Activated naive CD8-positive, alpha-beta T cell treated with anti-CD3 and anti-CD28 coated beads, Interleukin-2, amount 50 U/mL, for 16 hours (primary cell): ENCODE measurements at regions not wholly inside any gene's neighbourhood (a gene's known extent, or its start where the extent isn't known, plus 50 kb on each side); places are given as distances from the start of the nearest gene placed in this dataset.

ENCODE experiments used
- DNase-seq: peaks from one replicate; pipeline ENCODE4 v3.0.0-alpha.2; 2020; ENCODE audit warnings: low read depth, low spot score

DNA sequence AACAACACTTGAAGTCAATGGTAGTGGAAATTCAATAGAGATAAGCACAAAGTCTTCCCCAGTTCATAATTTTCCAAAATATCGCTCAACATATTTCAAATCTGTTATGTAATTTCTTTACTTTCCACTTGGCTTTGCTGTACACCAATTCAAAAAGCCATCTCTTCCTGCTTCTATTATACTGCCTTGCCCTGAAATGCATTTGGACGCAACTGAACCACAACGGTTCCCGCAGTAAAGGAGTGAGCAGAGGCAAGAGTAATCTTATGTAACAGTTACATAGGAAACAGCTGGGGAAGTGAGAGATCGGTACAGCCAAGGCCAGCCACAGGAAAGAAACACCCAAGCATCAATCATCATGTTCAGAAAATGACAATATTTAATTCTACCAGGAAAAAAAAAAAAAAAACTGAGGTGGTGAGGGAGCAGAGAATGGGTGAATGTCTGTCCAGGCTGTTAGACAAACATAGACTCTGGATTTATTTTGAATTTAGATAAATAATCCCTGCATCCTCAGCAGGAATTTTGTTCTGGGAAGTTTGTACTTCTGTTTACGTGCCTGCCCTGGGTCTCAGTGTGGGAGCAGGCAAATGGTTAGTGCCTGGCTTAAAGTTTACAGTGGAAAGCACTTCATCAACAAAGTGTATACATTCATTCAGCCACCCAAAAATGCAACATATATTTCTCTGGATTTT is 392.2 kb downstream of the ETS1 start:
- no peak for DNase-seq

DNA sequence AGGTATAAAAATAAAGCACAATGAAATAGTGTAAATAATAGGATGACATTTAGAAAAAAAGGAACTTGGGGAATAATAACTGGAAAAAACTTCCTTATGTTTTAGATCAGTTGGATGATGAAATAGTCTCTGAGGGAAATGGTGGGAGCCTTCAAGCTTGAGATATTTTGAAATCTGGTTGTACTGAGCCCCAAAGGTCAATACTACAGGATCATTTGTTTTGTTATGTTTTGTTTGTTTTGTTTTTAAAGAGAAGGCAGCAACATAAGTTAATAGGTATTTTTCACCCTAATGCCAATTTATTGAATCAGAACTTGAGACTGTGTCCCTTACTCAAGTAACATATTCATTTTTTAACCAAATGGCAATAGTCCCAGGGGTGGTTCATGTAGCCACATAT is 393.1 kb downstream of the ETS1 start:
- no peak for DNase-seq

DNA sequence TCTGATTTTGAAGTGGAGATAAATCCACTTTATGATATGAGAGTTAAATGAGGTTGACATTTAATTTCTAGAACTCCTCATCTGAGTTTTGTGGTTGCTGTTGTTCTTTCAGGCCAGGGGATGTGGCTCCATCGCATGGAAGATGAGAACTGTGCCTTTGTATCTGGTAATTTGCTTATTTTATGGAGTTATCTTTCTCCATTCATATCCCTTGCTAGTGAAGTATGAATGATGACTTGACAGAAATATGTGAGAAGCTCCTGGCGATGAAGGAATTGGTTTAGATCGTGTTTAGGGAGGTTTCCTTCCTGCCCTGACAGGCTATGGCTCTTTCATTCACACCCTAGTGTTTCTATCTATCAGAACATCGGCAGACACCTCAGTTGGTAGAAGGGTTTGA is 393.7 kb downstream of the ETS1 start:
- DNase-seq = no peak

DNA sequence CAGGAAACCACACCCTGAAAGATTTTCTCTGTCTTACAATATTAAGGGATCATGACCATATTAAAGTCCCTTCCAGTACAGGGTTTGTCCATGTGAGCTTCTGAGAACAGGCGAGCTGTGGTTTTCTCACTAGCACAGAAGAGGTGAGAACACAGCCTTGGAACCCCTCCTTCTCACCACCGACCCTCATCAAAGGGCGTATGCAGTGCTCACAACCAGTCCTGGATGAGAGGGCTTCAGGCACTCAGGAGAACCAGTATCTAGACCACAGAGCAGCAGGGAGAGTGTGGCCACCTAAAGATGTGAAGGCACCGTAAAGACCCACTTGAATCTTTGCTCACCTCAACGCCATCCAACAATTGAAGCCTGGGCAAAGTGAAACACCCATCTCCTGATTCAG is 397.0 kb downstream of the ETS1 start:
- DNase-seq = no peak

DNA sequence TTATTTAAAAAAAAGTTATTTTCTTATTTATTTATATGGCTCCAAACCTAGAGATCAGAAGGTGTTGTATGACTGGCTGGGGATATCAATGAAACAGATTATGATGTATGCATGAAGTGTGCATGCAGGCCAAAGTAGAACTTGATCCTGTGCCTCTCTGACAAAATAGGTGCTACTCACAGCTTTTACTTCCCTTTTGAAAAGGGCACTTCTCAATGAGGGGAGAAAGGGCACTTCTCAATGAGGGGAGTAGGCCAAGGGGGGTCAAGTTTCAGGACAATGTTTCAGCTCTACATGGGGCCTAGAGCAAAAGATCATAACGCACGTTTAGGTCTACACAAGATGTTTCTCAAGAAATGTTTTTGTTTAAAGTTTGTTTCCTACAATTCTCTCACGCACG is 397.5 kb downstream of the ETS1 start:
- DNase-seq = no peak

DNA sequence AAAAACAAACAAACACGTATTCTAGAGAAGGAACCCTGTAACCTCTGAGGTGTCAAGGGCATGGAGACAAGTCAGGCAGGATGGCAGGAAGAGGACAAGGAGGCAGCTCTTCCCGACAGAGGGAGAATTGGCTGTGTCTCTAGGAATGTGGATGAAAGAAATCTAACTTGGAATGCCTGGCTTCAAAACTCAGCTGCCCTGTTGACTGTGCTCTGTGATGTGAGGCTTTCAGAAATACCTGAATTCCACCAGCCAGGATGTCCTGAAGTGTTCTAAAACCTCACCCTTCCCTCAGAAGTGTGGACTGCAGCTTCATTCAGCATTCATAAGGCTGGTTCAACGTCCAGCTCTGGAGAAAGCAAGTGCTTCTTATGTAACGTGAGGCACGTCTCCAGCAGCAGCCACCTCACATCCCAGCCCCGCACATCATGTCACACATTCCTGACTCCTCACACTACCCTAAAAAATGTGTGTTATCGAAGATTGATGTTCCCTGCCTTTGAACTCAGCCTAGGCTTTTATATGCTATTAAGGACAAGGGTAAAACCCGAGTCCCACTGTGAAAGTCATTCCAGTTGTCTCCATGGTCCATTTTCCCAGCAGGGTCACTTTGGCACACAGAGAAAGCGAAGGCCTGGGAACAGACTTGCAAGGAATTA is 398.9 kb downstream of the ETS1 start:
- DNase-seq = no peak

DNA sequence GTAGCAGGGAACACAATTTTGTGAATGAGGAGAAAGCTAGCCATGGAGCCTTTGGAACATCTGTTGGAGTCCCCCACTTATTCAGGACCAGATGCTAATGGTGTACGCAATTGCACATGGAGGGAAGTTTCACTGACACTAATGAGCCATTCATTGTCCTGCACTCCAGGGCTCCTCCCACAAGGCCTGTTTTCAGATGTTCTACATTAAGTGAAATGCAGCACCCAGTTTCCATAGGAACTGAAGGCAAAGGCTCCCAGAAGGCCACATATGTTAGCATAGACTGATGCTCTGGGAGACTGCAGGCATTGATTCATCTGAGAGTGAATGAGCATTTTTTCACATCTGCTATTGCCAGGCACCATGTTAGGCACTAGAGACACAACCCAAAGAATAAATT is 399.5 kb downstream of the ETS1 start:
- DNase-seq = no peak

DNA sequence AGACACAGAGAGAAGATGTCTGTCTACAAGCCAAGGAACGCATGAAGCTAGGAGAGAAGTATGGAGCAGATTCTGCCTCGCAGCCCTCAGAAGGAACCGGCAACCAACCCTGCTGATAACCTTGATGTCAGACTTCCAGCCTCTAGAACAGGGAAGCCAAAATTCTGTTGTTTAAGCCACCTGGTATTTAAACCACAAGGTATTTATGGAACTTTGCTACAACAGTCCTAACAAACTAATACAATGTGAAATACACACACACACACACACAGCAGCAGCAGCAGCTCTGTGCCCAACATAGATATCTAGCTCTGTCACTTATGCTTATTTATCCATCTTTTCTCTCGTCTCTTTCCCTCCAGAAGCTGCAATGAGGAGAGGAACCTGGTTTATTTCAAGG is 400.0 kb downstream of the ETS1 start:
- no peak for DNase-seq

DNA sequence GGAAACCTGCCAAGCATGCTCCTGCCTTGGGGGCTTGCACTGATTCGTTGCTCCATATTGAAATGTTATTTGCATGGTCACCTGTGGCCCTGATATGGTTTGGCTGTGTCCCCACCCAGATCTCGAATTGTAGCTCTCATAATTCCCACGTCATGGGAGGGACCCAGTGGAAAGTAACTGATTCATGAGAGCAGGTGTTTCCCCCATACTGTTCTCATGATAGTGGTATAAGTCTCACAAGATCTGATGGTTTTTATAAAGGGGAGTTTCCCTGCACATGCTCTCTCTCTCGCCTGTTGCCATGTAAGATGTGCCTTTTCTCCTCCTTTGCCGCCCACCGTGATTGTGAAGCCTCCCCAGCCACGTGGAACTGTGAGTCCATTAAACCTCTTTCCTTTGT is 402.4 kb downstream of the ETS1 start:
- no peak for DNase-seq

DNA sequence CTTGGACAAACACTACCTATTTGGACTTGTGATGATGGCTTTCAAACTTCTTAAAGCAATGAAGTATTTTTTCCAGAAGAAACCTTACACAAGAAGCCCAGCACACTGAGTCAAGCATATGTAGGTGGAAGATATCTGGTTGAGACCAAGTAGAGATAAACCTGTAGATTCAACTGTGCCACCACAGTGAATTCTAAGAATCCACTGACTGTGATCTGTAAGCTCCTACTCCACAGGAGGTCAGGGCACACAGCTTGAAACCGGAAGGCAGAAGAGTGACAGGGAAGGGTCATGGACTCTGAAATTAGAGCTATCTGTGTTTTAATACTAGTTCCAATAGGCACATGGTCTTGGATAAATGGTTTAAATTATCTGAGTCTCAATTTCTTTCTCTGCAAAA is 404.5 kb downstream of the ETS1 start:
- DNase-seq = no peak

DNA sequence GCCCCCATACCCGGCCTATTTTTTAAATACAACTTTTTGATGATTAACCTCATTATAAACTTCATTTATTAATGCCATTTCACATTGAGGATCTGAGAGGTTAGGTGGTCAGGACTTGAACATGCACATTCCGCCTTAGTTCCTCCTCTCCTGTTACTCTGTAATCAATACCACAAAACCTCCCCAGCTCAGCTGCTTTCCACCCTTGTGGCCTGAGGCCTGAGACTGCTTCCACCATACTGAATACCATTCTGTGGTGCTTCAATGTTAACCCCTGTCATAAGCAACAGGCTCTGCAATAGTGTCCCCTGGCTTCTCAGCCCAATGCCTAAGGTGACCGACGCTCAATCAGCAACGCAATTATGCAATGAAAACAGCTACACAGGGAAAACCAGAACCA is 405.4 kb downstream of the ETS1 start:
- DNase-seq = no peak

DNA sequence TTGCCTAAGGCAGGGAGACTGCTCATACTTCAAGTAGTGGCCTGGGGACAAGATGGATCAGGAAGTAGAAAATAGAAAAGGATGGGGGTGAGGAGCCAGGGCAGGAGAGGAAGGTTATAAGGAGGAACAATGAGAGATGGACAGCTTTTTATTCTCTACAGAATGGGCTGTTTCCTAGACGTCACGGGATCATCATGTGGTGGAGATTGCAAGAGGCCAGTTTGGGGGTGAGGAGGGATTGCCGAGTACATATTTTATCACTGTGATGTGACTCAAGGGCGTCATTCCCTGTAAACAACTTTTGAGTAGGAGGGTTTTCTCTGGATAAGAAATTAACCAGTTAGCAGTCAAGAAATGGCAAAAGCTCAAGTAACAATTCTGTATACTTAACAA is 406.3 kb downstream of the ETS1 start:
- DNase-seq = no peak

DNA sequence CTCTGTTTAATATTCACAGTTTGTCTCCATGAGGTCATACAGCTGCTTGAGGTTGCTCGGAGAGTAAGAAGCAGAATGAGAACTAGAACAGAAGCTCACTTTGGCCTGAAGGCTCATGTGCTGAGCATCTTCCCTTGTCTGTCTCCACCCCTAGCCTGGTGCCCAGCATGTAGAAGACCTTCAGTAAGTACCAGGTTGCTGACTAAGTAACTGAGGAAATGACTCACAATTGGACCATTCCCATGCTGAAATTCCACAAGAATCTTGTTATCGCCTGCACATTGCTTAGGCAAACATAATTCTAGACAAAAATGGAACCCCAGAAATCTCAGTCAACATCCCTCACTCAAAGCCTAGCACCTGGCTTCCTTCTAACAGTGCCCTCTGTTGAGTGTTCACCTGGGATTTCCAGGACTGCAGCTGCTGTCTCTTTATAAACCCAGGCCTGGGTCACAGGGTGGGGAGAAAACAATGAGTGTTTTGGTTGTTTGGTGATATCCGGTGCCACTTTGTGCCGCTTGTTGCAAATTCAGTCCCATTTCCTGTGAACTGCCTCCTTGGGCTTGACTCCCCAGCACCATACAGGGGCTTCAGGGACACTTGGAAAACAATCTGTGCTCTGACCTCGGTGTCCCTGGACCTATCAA is 406.8 kb downstream of the ETS1 start:
- DNase-seq = no peak

DNA sequence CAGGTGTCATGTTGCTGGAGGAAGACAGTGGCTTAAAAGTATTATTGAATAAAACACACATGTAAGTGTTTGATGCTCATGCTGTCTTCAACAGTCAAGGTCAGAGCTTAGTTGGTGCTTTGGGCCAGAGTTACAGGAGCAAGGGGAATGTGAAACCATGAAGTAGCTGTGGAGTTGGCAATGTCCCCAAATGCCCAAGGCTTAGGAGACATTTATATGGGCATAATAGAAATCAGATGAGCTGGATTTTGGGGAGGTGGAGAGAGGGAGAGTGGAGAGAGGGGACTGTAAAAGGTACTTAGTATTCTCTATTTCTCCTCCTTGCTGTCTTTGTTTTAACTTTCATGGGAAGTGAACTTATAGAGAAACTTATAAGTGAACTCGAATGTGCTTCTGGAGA is 407.8 kb downstream of the ETS1 start:
- no peak for DNase-seq

DNA sequence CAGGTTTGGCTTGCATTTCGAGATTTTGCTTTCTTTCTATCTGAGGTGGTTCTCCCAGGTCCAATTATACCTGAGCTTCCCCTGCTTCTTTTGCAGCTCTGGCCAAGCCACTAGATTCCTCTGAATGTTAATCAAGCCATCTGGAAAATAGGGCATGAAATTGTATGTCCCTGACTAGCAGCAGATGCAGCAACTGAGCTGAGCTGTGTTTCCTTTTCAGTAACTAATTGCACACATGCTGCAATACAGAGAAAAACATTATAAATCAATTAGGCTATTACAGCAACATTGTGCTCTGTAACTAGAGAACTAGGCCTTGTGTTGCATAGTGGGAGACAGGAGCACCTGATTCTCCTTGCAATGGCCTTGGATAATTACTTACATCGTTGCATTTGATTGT is 408.3 kb downstream of the ETS1 start:
- no peak for DNase-seq

DNA sequence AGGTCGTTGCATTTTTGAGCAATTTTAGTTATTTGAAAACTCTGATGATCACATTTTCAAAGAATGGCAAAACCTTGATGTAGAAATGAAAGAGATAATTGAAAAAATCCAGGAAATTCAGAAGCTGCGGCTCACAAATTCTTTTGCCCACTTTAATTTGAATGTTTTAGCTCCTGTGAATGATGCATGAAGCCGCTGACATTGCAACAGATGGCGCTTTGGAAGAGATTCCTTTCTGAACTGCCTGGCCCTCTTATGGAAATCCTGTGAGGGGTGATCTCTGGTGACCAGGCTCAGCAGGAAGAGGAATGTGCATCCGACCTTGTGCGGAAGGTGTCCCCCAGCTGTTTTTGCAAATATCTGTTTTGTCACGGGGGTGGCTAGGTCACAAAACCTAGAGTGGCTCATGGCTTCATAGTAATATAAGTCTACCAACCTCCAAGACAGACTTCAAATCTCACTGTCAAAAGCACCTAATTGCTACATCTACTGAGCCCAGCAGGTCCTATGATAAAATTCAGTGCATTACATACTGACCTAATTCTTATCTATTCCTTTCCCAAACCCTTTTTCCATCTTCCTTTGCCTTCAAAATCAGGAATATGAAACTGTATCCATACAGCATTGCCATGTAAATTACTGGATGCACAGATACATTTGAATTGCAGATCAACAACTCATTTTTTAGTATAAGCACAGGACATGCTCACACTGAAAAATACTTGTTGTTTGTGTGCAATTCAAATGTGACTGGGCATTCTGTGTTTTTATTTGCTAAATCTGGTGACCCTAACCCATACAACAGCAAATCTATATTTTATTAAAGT is 412.7 kb downstream of the ETS1 start:
- no peak for DNase-seq

DNA sequence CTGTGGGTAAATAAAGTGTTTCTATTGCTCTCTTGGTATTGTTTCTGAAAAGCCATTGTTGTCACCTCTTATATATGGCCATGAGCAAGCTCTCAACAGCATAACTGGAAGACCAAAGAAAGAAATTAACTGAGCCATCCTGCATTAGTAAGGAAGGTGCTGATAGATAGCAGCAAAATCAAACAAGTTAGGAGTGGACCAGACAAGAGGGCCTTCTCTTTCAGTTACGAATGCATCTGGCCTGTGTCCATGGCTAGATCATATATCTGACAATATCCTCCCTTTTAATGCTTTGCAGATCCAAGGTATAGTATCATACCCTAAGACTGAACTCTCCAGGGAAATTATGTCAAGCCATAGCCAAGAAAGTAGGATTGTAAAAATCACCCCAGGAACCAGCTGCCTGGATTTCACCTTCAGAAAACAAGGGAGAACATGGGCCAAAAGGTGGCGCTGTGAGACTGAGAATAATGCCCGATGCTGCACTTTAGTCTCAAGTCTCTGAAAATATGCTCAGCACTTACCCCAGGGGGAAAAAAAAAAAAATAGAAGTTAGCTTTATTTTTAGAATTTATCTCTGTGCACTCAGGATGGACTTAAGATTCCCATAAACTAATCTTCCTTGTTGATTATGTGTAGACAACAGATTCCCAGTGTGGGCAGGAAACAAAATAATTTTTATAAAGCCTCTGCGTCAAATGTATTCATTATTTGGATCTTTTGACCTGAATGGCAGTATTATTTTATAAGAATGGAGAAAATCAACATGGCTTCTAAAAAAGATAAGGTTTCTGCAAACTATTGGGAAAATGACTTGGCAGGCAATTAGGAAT is 415.1 kb downstream of the ETS1 start:
- DNase-seq = peak; percentile 70

DNA sequence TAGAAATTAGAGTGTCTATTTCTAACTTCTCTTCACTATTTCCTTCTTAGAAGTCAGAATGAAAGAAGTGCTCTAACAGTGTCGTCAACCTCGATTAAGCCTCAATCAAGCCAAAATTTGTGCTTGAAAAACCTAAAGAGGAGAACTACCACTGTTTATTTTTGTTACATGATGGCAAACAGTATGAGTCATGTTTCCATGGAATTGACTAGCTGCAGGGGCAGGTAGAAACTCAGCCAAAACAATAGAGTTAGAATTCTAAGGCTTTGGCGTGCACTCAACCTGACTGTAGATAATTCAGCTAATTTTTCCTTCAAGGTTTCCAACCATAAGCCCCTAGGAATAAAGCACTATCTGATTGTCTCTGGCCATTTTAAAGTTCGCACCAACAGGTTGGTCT is 415.9 kb downstream of the ETS1 start:
- no peak for DNase-seq

DNA sequence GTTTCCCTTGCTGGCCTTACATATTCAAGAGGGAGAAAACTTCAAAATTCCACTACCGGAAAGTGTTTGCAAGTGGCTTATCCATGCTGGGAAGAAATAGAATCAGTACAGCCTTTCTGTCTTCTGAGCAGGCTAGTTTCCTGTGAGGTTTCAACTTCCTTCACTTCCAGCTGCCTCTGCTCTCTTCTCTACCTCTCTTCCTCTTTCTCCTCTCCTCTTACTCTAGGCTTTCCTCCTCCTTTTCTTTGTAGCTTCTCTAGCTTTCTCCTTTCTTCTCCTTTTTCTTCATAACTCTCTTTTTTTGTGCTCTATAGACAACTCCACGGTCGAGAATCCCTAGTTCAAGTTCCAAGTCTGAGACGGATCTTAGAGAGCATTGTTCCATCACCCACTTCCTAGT is 421.8 kb downstream of the ETS1 start:
- no peak for DNase-seq

DNA sequence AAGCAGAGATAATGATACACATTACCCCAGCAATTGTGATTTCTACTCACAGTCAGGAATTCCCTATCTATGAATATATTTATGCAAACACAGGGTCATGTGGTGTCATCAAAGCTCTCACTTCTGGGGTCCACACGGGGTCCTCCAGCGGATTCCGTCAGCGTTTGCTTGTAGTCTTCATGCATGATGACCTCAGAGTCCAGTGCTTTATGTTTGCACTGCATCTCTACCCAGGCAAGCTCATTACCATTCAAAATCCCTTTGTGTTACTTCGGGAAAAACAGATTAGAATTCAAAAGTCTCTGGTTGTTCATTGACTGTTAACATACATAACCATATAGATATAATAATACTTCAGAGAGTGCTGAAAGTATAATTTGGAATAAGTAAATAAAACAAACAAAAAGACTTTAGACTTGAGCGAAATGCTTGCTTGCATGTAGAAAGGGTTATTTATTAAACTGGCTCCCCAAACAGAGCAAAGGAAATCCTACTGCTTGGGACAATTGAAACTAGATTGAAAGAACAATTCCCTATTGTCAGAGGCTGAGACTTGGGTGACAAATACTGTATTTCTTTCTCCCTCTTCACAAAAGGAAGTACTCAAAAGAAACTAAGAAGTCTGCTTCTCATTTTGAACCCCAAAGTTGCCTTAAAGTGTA is 423.1 kb downstream of the ETS1 start:
- no peak for DNase-seq

DNA sequence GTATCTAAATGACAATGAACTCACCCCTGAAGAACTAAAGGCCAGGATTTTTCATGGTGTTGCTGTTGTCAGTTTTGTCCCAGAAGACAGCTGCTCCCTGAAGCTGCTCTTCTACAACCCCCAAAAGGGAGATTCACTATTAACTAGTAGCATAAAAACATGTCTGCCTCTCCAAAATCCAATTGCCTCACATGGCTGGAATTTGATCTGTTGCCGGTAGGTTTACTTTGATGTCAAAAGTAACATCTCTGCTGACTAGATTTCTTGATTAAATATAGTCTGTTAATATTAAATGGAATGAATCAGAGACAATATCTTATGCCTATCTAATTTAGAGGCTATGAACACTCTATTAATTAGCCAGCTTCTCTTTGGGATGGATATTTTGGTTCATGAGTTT is 425.4 kb downstream of the ETS1 start:
- DNase-seq = no peak
